HFF-Myc (cell line): ENCODE measurements at regions not wholly inside any gene's neighbourhood (a gene's known extent, or its start where the extent isn't known, plus 50 kb on each side); places are given as distances from the start of the nearest gene placed in this dataset.

Source experiments
- DNase-seq: peaks from one replicate; pipeline ENCODE4 v3.0.0-alpha.2; 2011; ENCODE audit warnings: low read depth; ENCODE audit errors: extremely low read depth
- H3K4me3 ChIP-seq: replicated peaks from 2 replicates; pipeline ENCODE4 v1.5.1; 2011; ENCODE audit warnings: low read depth, mild to moderate bottlenecking, control low read depth, low read length
- TF ChIP-seq, protein P1 (sequence below): IDR thresholded peaks from 2 replicates; pipeline ENCODE4 v1.5.1; 2012; ENCODE audit warnings: mild to moderate bottlenecking, low read depth, low read length, control low read depth; ENCODE audit errors: missing control alignments

DNA sequence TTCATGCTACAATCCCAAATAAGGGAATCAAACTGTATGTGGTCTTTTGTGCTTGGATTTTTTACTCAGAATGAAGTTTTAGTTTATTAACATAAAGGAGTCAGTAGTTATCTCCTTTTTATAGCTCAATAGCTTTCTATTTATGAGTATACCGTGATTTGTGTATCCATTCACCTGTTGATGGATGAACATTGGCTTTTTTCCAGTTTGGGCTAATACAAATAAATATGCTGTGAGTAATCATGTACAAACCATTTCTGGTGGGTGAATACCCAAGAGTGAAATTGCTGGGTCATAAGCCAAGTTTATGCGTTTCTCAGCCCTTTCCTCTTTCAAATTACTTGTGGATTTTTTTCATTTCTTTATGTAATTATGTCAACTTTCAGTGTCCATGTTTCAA lies 395.3 kb downstream of the OSTF1 start:
- DNase-seq = no peak
- TF ChIP-seq, protein P1, sequence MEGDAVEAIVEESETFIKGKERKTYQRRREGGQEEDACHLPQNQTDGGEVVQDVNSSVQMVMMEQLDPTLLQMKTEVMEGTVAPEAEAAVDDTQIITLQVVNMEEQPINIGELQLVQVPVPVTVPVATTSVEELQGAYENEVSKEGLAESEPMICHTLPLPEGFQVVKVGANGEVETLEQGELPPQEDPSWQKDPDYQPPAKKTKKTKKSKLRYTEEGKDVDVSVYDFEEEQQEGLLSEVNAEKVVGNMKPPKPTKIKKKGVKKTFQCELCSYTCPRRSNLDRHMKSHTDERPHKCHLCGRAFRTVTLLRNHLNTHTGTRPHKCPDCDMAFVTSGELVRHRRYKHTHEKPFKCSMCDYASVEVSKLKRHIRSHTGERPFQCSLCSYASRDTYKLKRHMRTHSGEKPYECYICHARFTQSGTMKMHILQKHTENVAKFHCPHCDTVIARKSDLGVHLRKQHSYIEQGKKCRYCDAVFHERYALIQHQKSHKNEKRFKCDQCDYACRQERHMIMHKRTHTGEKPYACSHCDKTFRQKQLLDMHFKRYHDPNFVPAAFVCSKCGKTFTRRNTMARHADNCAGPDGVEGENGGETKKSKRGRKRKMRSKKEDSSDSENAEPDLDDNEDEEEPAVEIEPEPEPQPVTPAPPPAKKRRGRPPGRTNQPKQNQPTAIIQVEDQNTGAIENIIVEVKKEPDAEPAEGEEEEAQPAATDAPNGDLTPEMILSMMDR = no peak
- H3K4me3 ChIP-seq = no peak overlapping the region

DNA sequence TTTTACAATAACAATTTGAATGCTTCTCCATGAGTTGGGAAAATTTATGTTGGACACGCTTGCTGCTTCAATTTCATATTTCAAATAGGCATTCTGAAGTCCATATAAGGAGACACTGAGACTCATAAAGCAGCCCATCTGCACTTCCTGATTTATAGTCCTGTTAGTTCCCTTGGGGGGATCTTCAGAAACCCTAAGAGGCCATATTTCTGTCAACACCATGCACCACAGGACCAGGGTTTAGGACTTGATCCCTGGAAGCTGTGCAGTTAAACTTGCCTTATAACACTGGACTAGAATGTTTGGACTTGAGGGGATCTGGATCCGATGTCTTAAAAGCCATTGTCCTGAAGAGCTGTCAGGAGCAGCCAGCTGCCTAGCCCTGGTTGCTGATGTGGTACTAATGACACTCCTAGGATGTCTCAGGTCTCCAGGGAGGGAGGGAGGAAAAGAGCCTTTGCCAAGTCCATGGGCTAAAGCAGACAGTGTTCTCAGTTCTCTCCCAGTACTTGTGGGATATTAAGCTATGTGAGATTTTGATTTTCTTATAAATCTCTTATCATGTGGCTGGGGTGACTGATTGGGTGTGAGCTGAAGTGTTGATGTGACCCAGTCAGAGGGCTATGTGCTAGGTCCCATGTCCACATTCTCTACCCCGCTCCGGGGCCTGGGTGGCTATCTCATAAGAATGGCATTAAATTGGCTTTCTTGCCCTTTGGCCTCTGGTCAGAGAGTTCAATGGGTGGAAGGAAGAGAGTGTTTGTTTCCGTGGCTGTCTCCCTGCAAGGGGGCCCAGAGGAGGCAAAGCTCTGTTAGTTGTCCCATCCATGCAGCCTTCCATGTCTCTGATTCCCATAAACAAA lies 399.8 kb downstream of the OSTF1 start:
- no peak overlapping the region for H3K4me3 ChIP-seq
- DNase-seq = no peak
- TF ChIP-seq, protein P1 = no peak

DNA sequence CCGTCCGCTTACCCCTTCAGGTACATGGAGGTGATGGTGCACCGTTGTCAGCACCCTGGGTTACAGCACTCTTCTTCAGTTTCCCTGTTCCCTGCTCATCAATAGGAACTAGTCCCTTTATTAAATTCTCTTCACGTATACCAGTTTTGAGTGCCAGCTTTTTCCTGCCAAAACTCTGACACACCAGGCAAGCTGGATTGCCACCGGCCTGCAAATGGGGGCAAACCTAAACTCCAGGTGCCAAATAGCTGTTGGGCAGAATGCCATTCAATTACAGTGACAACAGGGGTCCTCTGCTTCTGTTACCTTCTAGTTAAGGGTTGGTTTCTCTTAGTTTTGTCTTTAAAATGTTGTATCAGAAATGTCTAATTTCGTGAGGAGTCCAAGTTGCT lies 400.4 kb downstream of the OSTF1 start:
- TF ChIP-seq, protein P1 = no peak
- no peak for DNase-seq
- no peak overlapping the region for H3K4me3 ChIP-seq

DNA sequence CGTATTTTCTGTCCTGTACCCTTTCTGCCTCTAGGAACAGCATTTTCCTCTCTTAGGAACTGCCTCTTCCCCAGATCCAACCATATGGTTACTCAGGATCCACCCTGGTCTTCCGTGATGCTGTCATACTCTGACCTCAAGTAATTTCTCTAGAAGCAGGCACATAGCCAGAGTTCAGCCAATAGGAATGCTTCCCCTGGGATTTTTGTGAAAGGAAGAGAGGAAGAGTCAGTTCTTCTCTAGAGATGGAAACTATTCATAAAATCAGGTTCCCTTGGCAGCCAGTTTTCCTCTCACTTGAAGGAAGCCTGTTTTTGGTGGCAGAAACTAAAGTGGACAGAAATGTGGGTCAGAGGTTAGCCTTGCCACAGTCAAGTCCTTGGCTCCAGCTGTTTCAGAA lies 400.1 kb upstream of the PCSK5 start:
- H3K4me3 ChIP-seq = no peak overlapping the region
- TF ChIP-seq, protein P1 = no peak
- DNase-seq = no peak

DNA sequence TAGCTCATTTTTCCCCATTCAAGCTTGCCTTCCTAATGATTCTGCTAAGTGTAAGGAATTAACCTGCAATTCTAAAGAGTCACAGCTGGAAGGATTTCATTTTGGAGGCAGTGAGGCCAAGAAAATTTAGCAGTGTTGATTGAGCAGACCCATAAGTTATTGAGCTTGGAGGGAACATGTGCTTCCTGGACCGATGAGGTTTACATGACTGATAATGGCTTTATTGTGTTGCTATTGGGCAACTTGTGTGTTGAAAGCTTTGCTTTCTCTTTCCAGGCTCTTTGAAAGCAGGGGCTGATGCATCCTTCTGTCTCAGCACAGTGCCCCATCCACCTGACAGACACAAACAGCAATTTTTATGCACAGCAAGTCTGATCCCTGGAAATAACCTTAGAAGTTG lies 398.9 kb upstream of the PCSK5 start:
- no peak for DNase-seq
- no peak overlapping the region for H3K4me3 ChIP-seq
- TF ChIP-seq, protein P1 = no peak

DNA sequence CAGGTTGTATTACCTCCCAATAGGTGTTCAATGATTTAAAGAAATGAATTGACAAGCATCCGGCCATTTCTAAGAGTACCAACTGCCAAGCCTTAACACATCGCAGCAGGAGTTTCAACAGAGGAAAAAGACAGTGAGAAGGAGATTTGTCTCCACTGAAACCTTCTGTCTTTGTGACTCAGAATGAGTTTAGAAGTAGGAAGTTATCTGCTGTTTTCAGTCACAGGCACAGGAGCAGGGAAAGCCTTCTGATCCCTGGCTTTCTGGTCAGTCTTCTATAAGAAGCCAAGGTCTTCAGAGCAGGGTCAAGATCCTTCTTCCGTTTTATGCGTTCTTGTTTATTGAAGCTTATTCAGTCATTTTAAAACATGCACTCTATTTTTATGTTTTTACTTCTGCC lies 390.7 kb upstream of the PCSK5 start:
- TF ChIP-seq, protein P1 = no peak
- DNase-seq = no peak
- no peak overlapping the region for H3K4me3 ChIP-seq
